K562 (cell line): ENCODE measurements at regions not wholly inside any gene's neighbourhood (a gene's known extent, or its start where the extent isn't known, plus 50 kb on each side); places are given as distances from the start of the nearest gene placed in this dataset.

Source experiments
- ESRRA ChIP-seq: fragments of 450-650 bp; IDR thresholded peaks from 2 replicates; pipeline ENCODE4 v1.6.1; 2014; ENCODE audit warnings: low read depth, mild to moderate bottlenecking, moderate library complexity, borderline replicate concordance
- IRF1 ChIP-seq: sonication (generic); formaldehyde crosslinking; IDR thresholded peaks from 2 replicates; pipeline ENCODE4 v1.8.0; 2022; ENCODE audit warnings: missing genetic modification reagents, mild to moderate bottlenecking, borderline replicate concordance
- PURB ChIP-seq: sonication (generic); formaldehyde crosslinking; IDR thresholded peaks from 2 replicates; pipeline ENCODE4 v1.9.0; 2021; ENCODE audit warnings: low read depth, mild to moderate bottlenecking, missing genetic modification reagents
- ZBTB17 ChIP-seq: fragments of 450-650 bp; formaldehyde crosslinking; IDR thresholded peaks from 2 replicates; pipeline ENCODE4 v1.4.0; 2020; ENCODE audit warnings: mild to moderate bottlenecking
- ZNF354B ChIP-seq: fragments of 250-450 bp; sonication (Bioruptor Pico); IDR thresholded peaks from 2 replicates; pipeline ENCODE4 v1.4.0; 2020
- ZNF408 ChIP-seq: fragments of 250-450 bp; sonication (Bioruptor Pico); IDR thresholded peaks from 2 replicates; pipeline ENCODE4 v1.4.0; 2020; ENCODE audit warnings: low read depth, mild to moderate bottlenecking, moderate library complexity
- ZNF77 ChIP-seq: fragments of 250-450 bp; sonication (Bioruptor Pico); IDR thresholded peaks from 2 replicates; pipeline ENCODE4 v1.5.0; 2020
- TF ChIP-seq, protein P1 (sequence below): IDR thresholded peaks from 3 replicates; pipeline ENCODE4 v1.6.1; 2011; ENCODE audit warnings: borderline replicate concordance, mild to moderate bottlenecking, moderate library complexity; ENCODE audit not compliant: insufficient read length; ENCODE audit errors: extremely low read depth
- TF ChIP-seq, protein P2 (sequence below): sonication (generic); formaldehyde crosslinking; IDR thresholded peaks from 2 replicates; pipeline ENCODE4 v1.8.0; 2023; ENCODE audit warnings: mild to moderate bottlenecking, missing genetic modification reagents
- TF ChIP-seq, protein P3 (sequence below), 2 experiments: fragments of 450-650 bp in 1 of 2; sonication (generic) in 1 of 2; formaldehyde crosslinking; conservative IDR thresholded peaks; 2 replicates each; pipeline versions ENCODE4 v1.4.0 to v1.8.1; 2020 to 2022; ENCODE audit warnings: mild to moderate bottlenecking in 1 of 2, missing genetic modification reagents in 1 of 2

DNA sequence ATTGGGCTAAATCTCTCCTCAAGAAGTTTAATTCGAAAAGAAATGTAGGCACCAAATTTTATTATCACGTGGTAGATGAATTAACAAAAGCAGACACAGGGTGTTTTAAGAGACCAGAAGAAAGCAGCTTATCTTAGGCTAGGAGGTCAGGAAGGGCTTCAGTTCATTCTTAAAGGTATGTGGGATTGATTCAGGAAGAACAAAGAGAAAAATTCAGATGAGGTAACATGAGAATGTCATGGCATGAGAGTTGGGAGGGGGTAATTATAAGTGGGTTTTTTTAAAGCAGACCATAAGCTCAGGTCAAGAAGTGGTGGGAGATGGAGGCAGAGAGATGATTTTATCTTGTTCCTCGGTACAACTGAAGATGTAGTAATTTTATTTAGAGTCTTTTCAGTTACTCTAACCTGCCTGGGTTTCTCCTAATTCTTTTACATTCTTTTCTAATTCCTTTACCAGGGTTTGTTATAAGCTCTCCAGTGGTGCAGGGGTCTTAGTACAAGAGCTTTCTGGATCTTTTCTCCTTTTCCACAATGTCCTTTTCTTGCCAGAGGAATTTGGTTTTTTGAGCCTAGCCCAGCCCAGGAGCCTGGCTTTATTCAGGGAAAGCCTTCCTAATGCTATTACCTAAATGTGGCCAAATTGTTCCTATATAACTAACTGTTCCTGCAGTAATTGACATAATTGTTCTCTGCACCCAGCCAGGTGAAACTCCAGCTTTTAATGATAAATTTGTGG is 474.1 kb upstream of the BTBD3 start (continued):
- TF ChIP-seq, protein P1, sequence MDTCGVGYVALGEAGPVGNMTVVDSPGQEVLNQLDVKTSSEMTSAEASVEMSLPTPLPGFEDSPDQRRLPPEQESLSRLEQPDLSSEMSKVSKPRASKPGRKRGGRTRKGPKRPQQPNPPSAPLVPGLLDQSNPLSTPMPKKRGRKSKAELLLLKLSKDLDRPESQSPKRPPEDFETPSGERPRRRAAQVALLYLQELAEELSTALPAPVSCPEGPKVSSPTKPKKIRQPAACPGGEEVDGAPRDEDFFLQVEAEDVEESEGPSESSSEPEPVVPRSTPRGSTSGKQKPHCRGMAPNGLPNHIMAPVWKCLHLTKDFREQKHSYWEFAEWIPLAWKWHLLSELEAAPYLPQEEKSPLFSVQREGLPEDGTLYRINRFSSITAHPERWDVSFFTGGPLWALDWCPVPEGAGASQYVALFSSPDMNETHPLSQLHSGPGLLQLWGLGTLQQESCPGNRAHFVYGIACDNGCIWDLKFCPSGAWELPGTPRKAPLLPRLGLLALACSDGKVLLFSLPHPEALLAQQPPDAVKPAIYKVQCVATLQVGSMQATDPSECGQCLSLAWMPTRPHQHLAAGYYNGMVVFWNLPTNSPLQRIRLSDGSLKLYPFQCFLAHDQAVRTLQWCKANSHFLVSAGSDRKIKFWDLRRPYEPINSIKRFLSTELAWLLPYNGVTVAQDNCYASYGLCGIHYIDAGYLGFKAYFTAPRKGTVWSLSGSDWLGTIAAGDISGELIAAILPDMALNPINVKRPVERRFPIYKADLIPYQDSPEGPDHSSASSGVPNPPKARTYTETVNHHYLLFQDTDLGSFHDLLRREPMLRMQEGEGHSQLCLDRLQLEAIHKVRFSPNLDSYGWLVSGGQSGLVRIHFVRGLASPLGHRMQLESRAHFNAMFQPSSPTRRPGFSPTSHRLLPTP: no peak
- TF ChIP-seq PURB: no peak
- TF ChIP-seq IRF1: no peak
- TF ChIP-seq ZNF77 (CRISPR knock-in tag): no peak
- TF ChIP-seq, protein P2, sequence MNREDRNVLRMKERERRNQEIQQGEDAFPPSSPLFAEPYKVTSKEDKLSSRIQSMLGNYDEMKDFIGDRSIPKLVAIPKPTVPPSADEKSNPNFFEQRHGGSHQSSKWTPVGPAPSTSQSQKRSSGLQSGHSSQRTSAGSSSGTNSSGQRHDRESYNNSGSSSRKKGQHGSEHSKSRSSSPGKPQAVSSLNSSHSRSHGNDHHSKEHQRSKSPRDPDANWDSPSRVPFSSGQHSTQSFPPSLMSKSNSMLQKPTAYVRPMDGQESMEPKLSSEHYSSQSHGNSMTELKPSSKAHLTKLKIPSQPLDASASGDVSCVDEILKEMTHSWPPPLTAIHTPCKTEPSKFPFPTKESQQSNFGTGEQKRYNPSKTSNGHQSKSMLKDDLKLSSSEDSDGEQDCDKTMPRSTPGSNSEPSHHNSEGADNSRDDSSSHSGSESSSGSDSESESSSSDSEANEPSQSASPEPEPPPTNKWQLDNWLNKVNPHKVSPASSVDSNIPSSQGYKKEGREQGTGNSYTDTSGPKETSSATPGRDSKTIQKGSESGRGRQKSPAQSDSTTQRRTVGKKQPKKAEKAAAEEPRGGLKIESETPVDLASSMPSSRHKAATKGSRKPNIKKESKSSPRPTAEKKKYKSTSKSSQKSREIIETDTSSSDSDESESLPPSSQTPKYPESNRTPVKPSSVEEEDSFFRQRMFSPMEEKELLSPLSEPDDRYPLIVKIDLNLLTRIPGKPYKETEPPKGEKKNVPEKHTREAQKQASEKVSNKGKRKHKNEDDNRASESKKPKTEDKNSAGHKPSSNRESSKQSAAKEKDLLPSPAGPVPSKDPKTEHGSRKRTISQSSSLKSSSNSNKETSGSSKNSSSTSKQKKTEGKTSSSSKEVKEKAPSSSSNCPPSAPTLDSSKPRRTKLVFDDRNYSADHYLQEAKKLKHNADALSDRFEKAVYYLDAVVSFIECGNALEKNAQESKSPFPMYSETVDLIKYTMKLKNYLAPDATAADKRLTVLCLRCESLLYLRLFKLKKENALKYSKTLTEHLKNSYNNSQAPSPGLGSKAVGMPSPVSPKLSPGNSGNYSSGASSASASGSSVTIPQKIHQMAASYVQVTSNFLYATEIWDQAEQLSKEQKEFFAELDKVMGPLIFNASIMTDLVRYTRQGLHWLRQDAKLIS: no peak
- TF ChIP-seq ZNF354B: no peak
- TF ChIP-seq ESRRA: no peak
- no peak for TF ChIP-seq ZNF408
- TF ChIP-seq, protein P3, sequence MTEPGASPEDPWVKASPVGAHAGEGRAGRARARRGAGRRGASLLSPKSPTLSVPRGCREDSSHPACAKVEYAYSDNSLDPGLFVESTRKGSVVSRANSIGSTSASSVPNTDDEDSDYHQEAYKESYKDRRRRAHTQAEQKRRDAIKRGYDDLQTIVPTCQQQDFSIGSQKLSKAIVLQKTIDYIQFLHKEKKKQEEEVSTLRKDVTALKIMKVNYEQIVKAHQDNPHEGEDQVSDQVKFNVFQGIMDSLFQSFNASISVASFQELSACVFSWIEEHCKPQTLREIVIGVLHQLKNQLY (CRISPR knock-in tag; conservative IDR thresholded peaks at IDR 0.05): no peak
- no peak for TF ChIP-seq ZBTB17 (CRISPR knock-in tag)
